IMR-90 (cell line): ENCODE measurements at regions not wholly inside any gene's neighbourhood (a gene's known extent, or its start where the extent isn't known, plus 50 kb on each side); places are given as distances from the start of the nearest gene placed in this dataset.

ENCODE experiments used
- ATAC-seq: fragments of 200-7000 bp; cut with Tn5 transposase; 2 replicates; pipeline ENCODE4 v1.9.1; 2020; ENCODE audit warnings: low read depth, mild to moderate bottlenecking, moderate library complexity
- BruUV-seq: library from RNA; stranded (reverse); fragments of 400-500 nt; replicated peaks from 2 replicates; lab custom pipeline; 2021; lab: Mats Ljungman, UMichigan
- CTCF ChIA-PET: fragments of 300-600 bp; formaldehyde crosslinking; extraction: SDS; loops from one replicate; lab custom pipeline; 2021; ENCODE audit warnings: antibody characterized with exemption; lab: Yijun Ruan, JAX
- POLR2A ChIA-PET: fragments of 300-600 bp; sonication (Branson Sonifier 250); formaldehyde crosslinking; loops from one replicate; lab custom pipeline; 2022; ENCODE audit warnings: antibody characterized with exemption; ENCODE audit not compliant: unreplicated experiment; lab: Charles Lee
- DNase-seq: peaks from one replicate; pipeline ENCODE4 v3.0.0; 2013
- H2AFZ ChIP-seq: replicated peaks from 2 replicates; pipeline ENCODE3; 2013; ENCODE audit warnings: low read length, mild to moderate bottlenecking; ENCODE audit not compliant: poor library complexity
- H2AK5ac ChIP-seq: 2 replicates; pipeline ENCODE4 v1.6.1; 2013; ENCODE audit warnings: low read depth, low read length, inconsistent platforms
- H2AK9ac ChIP-seq: replicated peaks from 2 replicates; pipeline ENCODE3; 2013; ENCODE audit warnings: mild to moderate bottlenecking, low read depth, low read length, moderate library complexity; ENCODE audit not compliant: poor library complexity
- H2BK120ac ChIP-seq: 2 replicates; pipeline ENCODE4 v1.6.1; 2013; ENCODE audit warnings: low read depth, low read length, inconsistent platforms
- H2BK15ac ChIP-seq: 3 replicates; pipeline ENCODE4 v1.6.1; 2013; ENCODE audit warnings: low read depth, low read length, inconsistent platforms
- H2BK20ac ChIP-seq: 2 replicates; pipeline ENCODE4 v1.6.1; 2013; ENCODE audit warnings: low read depth, mild to moderate bottlenecking, inconsistent platforms, low read length, moderate library complexity
- H2BK5ac ChIP-seq: 2 replicates; pipeline ENCODE4 v1.6.1; 2013; ENCODE audit warnings: mild to moderate bottlenecking, low read depth, low read length, inconsistent platforms; ENCODE audit not compliant: poor library complexity, severe bottlenecking
- H3K14ac ChIP-seq: replicated peaks from 2 replicates; pipeline ENCODE4 v1.6.1; 2013; ENCODE audit warnings: low read depth, low read length, inconsistent platforms
- H3K18ac ChIP-seq: 2 replicates; pipeline ENCODE4 v1.6.1; 2013; ENCODE audit warnings: low read depth, low read length, control low read depth
- H3K23ac ChIP-seq: 2 replicates; pipeline ENCODE4 v1.6.1; 2013; ENCODE audit warnings: low read depth, low read length, inconsistent platforms
- H3K27ac ChIP-seq: 2 replicates; pipeline ENCODE4 v1.5.1; 2013; ENCODE audit warnings: mild to moderate bottlenecking, control low read depth, low read length; ENCODE audit not compliant: insufficient read depth
- H3K27me3 ChIP-seq: 2 replicates; pipeline ENCODE4 v1.6.1; 2013; ENCODE audit warnings: low read length; ENCODE audit not compliant: control insufficient read depth, insufficient read depth
- H3K36me3 ChIP-seq: 2 replicates; pipeline ENCODE4 v1.6.1; 2013; ENCODE audit warnings: low read length, mixed read lengths; ENCODE audit not compliant: control insufficient read depth, insufficient read depth
- H3K4ac ChIP-seq: 2 replicates; pipeline ENCODE4 v1.6.1; 2013; ENCODE audit warnings: low read depth, low read length, inconsistent platforms
- H3K4me1 ChIP-seq: 2 replicates; pipeline ENCODE4 v1.6.1; 2013; ENCODE audit warnings: low read length, mixed read lengths; ENCODE audit not compliant: control insufficient read depth, insufficient read depth
- H3K4me2 ChIP-seq: 2 replicates; pipeline ENCODE4 v1.6.1; 2013; ENCODE audit warnings: low read depth, mild to moderate bottlenecking, control low read depth, low read length, moderate library complexity
- H3K4me3 ChIP-seq: 2 replicates; pipeline ENCODE4 v1.5.1; 2013; ENCODE audit warnings: low read depth, mild to moderate bottlenecking, control low read depth, low read length, moderate library complexity; ENCODE audit not compliant: insufficient read depth
- H3K56ac ChIP-seq: 2 replicates; pipeline ENCODE4 v1.6.1; 2013; ENCODE audit warnings: low read length, inconsistent platforms; ENCODE audit not compliant: insufficient read depth; ENCODE audit errors: extremely low read depth
- H3K79me1 ChIP-seq, 2 experiments: 2 replicates each; pipeline ENCODE4 v1.6.1; 2013; ENCODE audit warnings: low read length in 2 of 2, inconsistent platforms in 1 of 2, low read depth in 1 of 2
- H3K9ac ChIP-seq: 2 replicates; pipeline ENCODE4 v1.6.1; 2013; ENCODE audit warnings: low read depth, low read length, control low read depth
- H3K9me1 ChIP-seq: 2 replicates; pipeline ENCODE4 v1.6.1; 2013; ENCODE audit warnings: low read length, inconsistent platforms; ENCODE audit not compliant: insufficient read depth
- H3K9me3 ChIP-seq: 2 replicates; pipeline ENCODE4 v1.6.1; 2013; ENCODE audit warnings: low read length; ENCODE audit not compliant: control insufficient read depth, insufficient read depth
- H4K20me1 ChIP-seq: 2 replicates; pipeline ENCODE4 v1.6.1; 2013; ENCODE audit warnings: low read length, inconsistent platforms; ENCODE audit not compliant: insufficient read depth
- H4K5ac ChIP-seq: 2 replicates; pipeline ENCODE4 v1.6.1; 2013; ENCODE audit warnings: mild to moderate bottlenecking, low read depth, low read length, control low read depth
- H4K8ac ChIP-seq, 2 experiments: 2 replicates each; pipeline ENCODE4 v1.6.1; 2013; ENCODE audit warnings: low read depth in 2 of 2, low read length in 2 of 2, control low read depth in 1 of 2, inconsistent platforms in 1 of 2
- H4K91ac ChIP-seq: 2 replicates; pipeline ENCODE4 v1.6.1; 2013; ENCODE audit warnings: low read depth, low read length, inconsistent platforms; ENCODE audit not compliant: insufficient read depth
- BHLHE40 ChIP-seq: fragments of 150-350 bp; IDR thresholded peaks from 2 replicates; pipeline ENCODE4 v1.6.1; 2016; ENCODE audit warnings: mild to moderate bottlenecking, low read depth, low read length
- CHD1 ChIP-seq: IDR thresholded peaks from 2 replicates; pipeline ENCODE4 v1.6.1; 2012; ENCODE audit warnings: low read depth, low read length, improper control_type of control experiment
- FOS ChIP-seq: fragments of 150-350 bp; IDR thresholded peaks from 2 replicates; pipeline ENCODE4 v1.6.1; 2016; ENCODE audit warnings: low read depth, low read length
- MAFK ChIP-seq: IDR thresholded peaks from 2 replicates; pipeline ENCODE4 v1.6.1; 2012; ENCODE audit warnings: low read depth, low read length, improper control_type of control experiment
- MAZ ChIP-seq: IDR thresholded peaks from 2 replicates; pipeline ENCODE4 v1.6.1; 2012; ENCODE audit warnings: low read depth, mild to moderate bottlenecking, low read length, improper control_type of control experiment, moderate library complexity, borderline replicate concordance
- MXI1 ChIP-seq: IDR thresholded peaks from 2 replicates; pipeline ENCODE4 v1.6.1; 2012; ENCODE audit warnings: low read depth, mild to moderate bottlenecking, low read length, moderate library complexity, borderline replicate concordance
- NFE2L2 ChIP-seq: fragments of 150-350 bp; IDR thresholded peaks from 2 replicates; pipeline ENCODE4 v1.6.1; 2016; ENCODE audit warnings: low read depth, mild to moderate bottlenecking, low read length
- POLR2A ChIP-seq: IDR thresholded peaks from 2 replicates; pipeline ENCODE4 v1.6.1; 2012; ENCODE audit warnings: mild to moderate bottlenecking, low read depth, low read length
- RAD21 ChIP-seq: IDR thresholded peaks from 2 replicates; pipeline ENCODE4 v1.6.1; 2012; ENCODE audit warnings: low read length, improper control_type of control experiment
- RFX5 ChIP-seq: IDR thresholded peaks from 2 replicates; pipeline ENCODE4 v1.8.0; 2012; ENCODE audit warnings: low read depth, mild to moderate bottlenecking, low read length, moderate library complexity
- SMC3 ChIP-seq: fragments of 150-350 bp; IDR thresholded peaks from 2 replicates; pipeline ENCODE4 v1.6.1; 2016; ENCODE audit warnings: low read depth, mild to moderate bottlenecking, antibody characterized with exemption, low read length, moderate library complexity
- USF2 ChIP-seq: fragments of 150-350 bp; IDR thresholded peaks from 2 replicates; pipeline ENCODE4 v1.6.1; 2017; ENCODE audit warnings: mild to moderate bottlenecking, antibody characterized with exemption, low read length, low read depth
- WGBS, 2 experiments: methylation state at CpG; one replicate each; pipeline versions ENCODE4 v1.1.5 to v1.1.7; 2013; ENCODE audit warnings: missing lambda C conversion rate in 2 of 2; ENCODE audit not compliant: insufficient read length in 1 of 2; ENCODE audit errors: extremely low coverage in 2 of 2; 5-methylcytosine and 5-hydroxymethylcytosine counted together
- dilution Hi-C: fragments of 300-500 bp; cut with HindIII; formaldehyde crosslinking; loops from one replicate; pipeline ENCODE4 v1.14.3; 2018; ENCODE audit warnings: low sequenced_read_pairs; ENCODE audit not compliant: unreplicated experiment
- in situ Hi-C: fragments of 300-500 bp; cut with MboI; formaldehyde crosslinking; loops from 3 replicates; pipeline ENCODE4 v1.14.3; 2019; ENCODE audit warnings: low sequenced_read_pairs, inconsistent platforms, mixed read lengths
- intact Hi-C: fragments of 100-400 bp; cut with micrococcal nuclease; formaldehyde crosslinking; loops from 2 replicates; pipeline ENCODE4 v1.10.0; 2022
- TF ChIP-seq, protein P1 (sequence below): conservative IDR thresholded peaks from 2 replicates; pipeline ENCODE4 v1.5.1; 2012; ENCODE audit warnings: mild to moderate bottlenecking, low read depth, low read length, improper control_type of control experiment
- TF ChIP-seq, protein P2 (sequence below): fragments of 150-350 bp; IDR thresholded peaks from 2 replicates; pipeline ENCODE4 v1.6.1; 2016; ENCODE audit warnings: low read depth, mild to moderate bottlenecking, low read length, moderate library complexity, borderline replicate concordance

DNA sequence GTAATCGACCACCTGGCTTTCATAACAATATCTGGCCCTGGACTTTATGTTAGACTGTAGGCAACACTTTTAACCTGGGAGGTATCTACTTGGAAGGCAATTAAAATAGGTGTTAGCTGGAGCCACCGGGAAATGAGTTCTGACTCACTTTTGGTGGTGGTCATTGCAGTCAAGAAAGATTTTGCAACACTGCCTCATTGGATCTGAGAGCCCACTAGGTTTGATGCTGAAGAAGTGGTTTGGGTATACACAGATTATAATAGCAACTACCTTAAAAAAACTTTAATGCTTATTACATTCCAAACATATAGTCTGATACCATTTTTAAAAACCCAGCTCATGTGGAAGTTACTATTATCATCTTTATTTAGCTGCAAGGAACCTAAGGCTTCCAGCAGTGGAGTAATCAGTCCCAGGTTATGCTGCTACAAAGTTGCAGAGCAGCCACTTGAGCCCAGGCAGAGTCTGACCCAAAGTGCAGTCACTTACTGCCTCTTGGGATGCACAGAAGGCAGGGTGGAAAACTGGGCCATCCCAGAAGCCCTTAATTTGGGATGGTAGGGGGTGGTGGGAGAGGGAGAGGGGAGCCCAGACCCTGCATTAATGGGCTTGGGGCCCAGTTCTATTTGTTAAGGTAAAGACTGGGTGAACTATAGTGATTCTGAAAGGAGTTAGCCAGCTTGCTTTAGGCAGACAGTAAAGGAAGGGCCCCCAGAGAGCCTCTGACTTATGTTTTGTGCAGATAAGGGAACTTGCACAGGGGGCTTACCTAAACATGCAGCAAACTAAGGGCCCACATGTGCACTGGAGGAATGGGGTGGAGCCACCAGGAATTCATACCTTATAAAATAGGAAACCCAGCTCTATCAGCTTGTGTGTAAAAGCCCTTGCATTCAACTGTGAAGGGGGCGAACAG is 149.4 kb downstream of the SNX19 start:
- intact Hi-C loops: no loop called here
- Histone ChIP-seq H4K91ac (no peak overlapping the region), H3K36me3 (no peaks in the 10 kb centered on the region), H3K4me1 (peaks cover 18% of the 10 kb centered on the region), H3K14ac (no peak overlapping the region), H3K23ac (no peak overlapping the region), H3K56ac (no peak overlapping the region), H2AK9ac (no peak overlapping the region), H2BK120ac (no peak overlapping the region; the same call in 1 of the 2 replicates), H3K79me1 (no peaks in the 10 kb centered on the region), H3K9ac (no peak overlapping the region), H3K4me2 (no peak overlapping the region), H2AFZ (no peak overlapping the region), H4K8ac (no peak overlapping the region), H2BK5ac (no peak overlapping the region), H2BK20ac (no peak overlapping the region), H3K27me3 (peaks cover 4% of the 10 kb centered on the region; the same call in 1 of the 2 replicates), H3K4me3 (no peak overlapping the region), H4K5ac (no peak overlapping the region), H4K20me1 (peaks cover 2% of the 10 kb centered on the region; the same call in 1 of the 2 replicates), H3K18ac (no peak overlapping the region), H3K9me1 (peaks cover 12% of the 10 kb centered on the region), H3K27ac (no peak overlapping the region), H3K4ac (no peak overlapping the region), H2AK5ac (no peak overlapping the region), H2BK15ac (no peak overlapping the region), H3K9me3 (no peaks in the 10 kb centered on the region)
- no TSS peak for BruUV-seq
- no peak for DNase-seq
- ATAC-seq: no peak
- no CpG with 5 or more reads among the region's 3 CpGs for WGBS, 2 experiments
- in situ Hi-C loops: no loop called here
- TF ChIP-seq NFE2L2: no peak
- no peak for TF ChIP-seq SMC3
- no peak for TF ChIP-seq CHD1
- TF ChIP-seq MAZ: no peak
- no peak for TF ChIP-seq BHLHE40
- TF ChIP-seq POLR2A: no peak
- TF ChIP-seq MXI1: no peak
- no peak for TF ChIP-seq MAFK
- TF ChIP-seq FOS: no peak
- TF ChIP-seq, protein P1, sequence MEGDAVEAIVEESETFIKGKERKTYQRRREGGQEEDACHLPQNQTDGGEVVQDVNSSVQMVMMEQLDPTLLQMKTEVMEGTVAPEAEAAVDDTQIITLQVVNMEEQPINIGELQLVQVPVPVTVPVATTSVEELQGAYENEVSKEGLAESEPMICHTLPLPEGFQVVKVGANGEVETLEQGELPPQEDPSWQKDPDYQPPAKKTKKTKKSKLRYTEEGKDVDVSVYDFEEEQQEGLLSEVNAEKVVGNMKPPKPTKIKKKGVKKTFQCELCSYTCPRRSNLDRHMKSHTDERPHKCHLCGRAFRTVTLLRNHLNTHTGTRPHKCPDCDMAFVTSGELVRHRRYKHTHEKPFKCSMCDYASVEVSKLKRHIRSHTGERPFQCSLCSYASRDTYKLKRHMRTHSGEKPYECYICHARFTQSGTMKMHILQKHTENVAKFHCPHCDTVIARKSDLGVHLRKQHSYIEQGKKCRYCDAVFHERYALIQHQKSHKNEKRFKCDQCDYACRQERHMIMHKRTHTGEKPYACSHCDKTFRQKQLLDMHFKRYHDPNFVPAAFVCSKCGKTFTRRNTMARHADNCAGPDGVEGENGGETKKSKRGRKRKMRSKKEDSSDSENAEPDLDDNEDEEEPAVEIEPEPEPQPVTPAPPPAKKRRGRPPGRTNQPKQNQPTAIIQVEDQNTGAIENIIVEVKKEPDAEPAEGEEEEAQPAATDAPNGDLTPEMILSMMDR: no peak
- TF ChIP-seq USF2: no peak
- TF ChIP-seq, protein P2, sequence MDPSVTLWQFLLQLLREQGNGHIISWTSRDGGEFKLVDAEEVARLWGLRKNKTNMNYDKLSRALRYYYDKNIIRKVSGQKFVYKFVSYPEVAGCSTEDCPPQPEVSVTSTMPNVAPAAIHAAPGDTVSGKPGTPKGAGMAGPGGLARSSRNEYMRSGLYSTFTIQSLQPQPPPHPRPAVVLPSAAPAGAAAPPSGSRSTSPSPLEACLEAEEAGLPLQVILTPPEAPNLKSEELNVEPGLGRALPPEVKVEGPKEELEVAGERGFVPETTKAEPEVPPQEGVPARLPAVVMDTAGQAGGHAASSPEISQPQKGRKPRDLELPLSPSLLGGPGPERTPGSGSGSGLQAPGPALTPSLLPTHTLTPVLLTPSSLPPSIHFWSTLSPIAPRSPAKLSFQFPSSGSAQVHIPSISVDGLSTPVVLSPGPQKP: no peak
- TF ChIP-seq RAD21: no peak
- no peak for TF ChIP-seq RFX5
- POLR2A ChIA-PET: no interaction called here
- CTCF ChIA-PET: no interaction called here
- dilution Hi-C loops: no loop called here
